Gastroesophageal sphincter (tissue), 3 donors: ENCODE measurements at regions not wholly inside any gene's neighbourhood (a gene's known extent, or its start where the extent isn't known, plus 50 kb on each side); places are given as distances from the start of the nearest gene placed in this dataset.

Experiments
- CTCF ChIP-seq, 4 experiments: fragments of 200-600 bp in 2 of 4; fragments of 450-650 bp in 2 of 4; sonication (generic) in 1 of 4; IDR thresholded peaks; one replicate each; pipeline ENCODE4 v1.5.1; 2017 to 2019; ENCODE audit warnings: antibody characterized with exemption in 4 of 4, mild to moderate bottlenecking in 2 of 4, moderate library complexity in 2 of 4
- POLR2A ChIP-seq, 2 donors: fragments of 450-650 bp; IDR thresholded peaks; one replicate each; pipeline ENCODE4 v1.6.1; 2017; ENCODE audit warnings: antibody characterized with exemption in 2 of 2, mild to moderate bottlenecking in 2 of 2, moderate library complexity in 1 of 2
- POLR2AphosphoS5 ChIP-seq: sonication (generic); formaldehyde crosslinking; IDR thresholded peaks from one replicate; pipeline ENCODE4 v1.6.1; 2017; ENCODE audit warnings: antibody characterized with exemption

GRCh38 chr18:78776151-78776550 lies 203.5 kb upstream of the SALL3 start:
- TF ChIP-seq CTCF (IDR thresholded peaks at IDR 0.05), result no peak
- TF ChIP-seq POLR2A (IDR thresholded peaks at IDR 0.05), result no peak
- no peak for TF ChIP-seq POLR2AphosphoS5
